22Rv1 (cell line): ENCODE measurements at regions not wholly inside any gene's neighbourhood (a gene's known extent, or its start where the extent isn't known, plus 50 kb on each side); places are given as distances from the start of the nearest gene placed in this dataset.

Experiments
- CTCF ChIP-seq: fragments of 450-650 bp; IDR thresholded peaks from 2 replicates; pipeline ENCODE4 v1.5.1; 2017; ENCODE audit warnings: mild to moderate bottlenecking
- ZFX ChIP-seq: fragments of 450-650 bp; IDR thresholded peaks from 2 replicates; pipeline ENCODE4 v1.6.1; 2017; ENCODE audit warnings: antibody characterized with exemption, borderline replicate concordance

GRCh38 chr2:144708626-144709025, 188.7 kb upstream of the ZEB2 start:
- TF ChIP-seq CTCF: no peak
- TF ChIP-seq ZFX: no peak
